WTC11 (cell line): ENCODE measurements at regions not wholly inside any gene's neighbourhood (a gene's known extent, or its start where the extent isn't known, plus 50 kb on each side); places are given as distances from the start of the nearest gene placed in this dataset.

Source experiments
- ATAC-seq: fragments of 200-7000 bp; cut with Tn5 transposase; 2 replicates; pipeline ENCODE4 v1.10.0; 2021; ENCODE audit warnings: mild to moderate bottlenecking, moderate library complexity
- CTCF ChIA-PET: fragments of 300-600 bp; sonication (Branson Sonifier 250); formaldehyde crosslinking; loops from one replicate; lab custom pipeline; 2021; ENCODE audit warnings: antibody characterized with exemption; lab: Charles Lee
- POLR2A ChIA-PET: fragments of 350-600 bp; sonication (Branson Sonifier 250); formaldehyde crosslinking; loops from one replicate; lab custom pipeline; 2021; ENCODE audit warnings: antibody characterized with exemption; lab: Charles Lee
- DNase-seq: peaks from one replicate; pipeline ENCODE4 v3.0.0; 2021; ENCODE audit warnings: low spot score
- H3K27ac Mint-ChIP-seq: 2 replicates; pipeline ENCODE4 v1.8.0; 2021; ENCODE audit warnings: mixed read lengths
- H3K27me3 Mint-ChIP-seq: 2 replicates; pipeline ENCODE4 v1.8.0; 2021; ENCODE audit warnings: low read depth, mild to moderate bottlenecking, moderate library complexity, mixed read lengths
- H3K36me3 Mint-ChIP-seq: 2 replicates; pipeline ENCODE4 v1.8.0; 2021; ENCODE audit warnings: mixed read lengths
- H3K4me1 Mint-ChIP-seq: 2 replicates; pipeline ENCODE4 v1.8.0; 2022; ENCODE audit warnings: mixed read lengths
- H3K4me3 Mint-ChIP-seq: 2 replicates; pipeline ENCODE4 v1.8.0; 2021; ENCODE audit warnings: mild to moderate bottlenecking, moderate library complexity, mixed read lengths
- H3K9me3 Mint-ChIP-seq: 2 replicates; pipeline ENCODE4 v1.8.0; 2021; ENCODE audit warnings: mixed read lengths
- CREM ChIP-seq: sonication (generic); formaldehyde crosslinking; IDR thresholded peaks from 2 replicates; pipeline ENCODE4 v1.8.1; 2022; ENCODE audit warnings: mild to moderate bottlenecking, missing genetic modification reagents, moderate library complexity
- ELF4 ChIP-seq: sonication (generic); formaldehyde crosslinking; IDR thresholded peaks from 2 replicates; pipeline ENCODE4 v1.8.1; 2022; ENCODE audit warnings: low read depth, mild to moderate bottlenecking, moderate library complexity, missing genetic modification reagents
- FOXJ3 ChIP-seq: sonication (generic); formaldehyde crosslinking; IDR thresholded peaks from 2 replicates; pipeline ENCODE4 v1.9.0; 2021; ENCODE audit warnings: missing genetic modification reagents, mild to moderate bottlenecking, borderline replicate concordance
- FOXK1 ChIP-seq: sonication (generic); formaldehyde crosslinking; IDR thresholded peaks from 2 replicates; pipeline ENCODE4 v1.8.0; 2022; ENCODE audit warnings: mild to moderate bottlenecking, moderate library complexity, missing genetic modification reagents
- JAZF1 ChIP-seq: fragments of 250-450 bp; sonication (Bioruptor Pico); IDR thresholded peaks from 2 replicates; pipeline ENCODE4 v1.9.0; 2021; ENCODE audit warnings: moderate library complexity, mild to moderate bottlenecking, inconsistent platforms
- NFE2L1 ChIP-seq: sonication (generic); formaldehyde crosslinking; IDR thresholded peaks from 2 replicates; pipeline ENCODE4 v1.8.1; 2023; ENCODE audit warnings: missing genetic modification reagents
- RORB ChIP-seq: fragments of 250-450 bp; sonication (Bioruptor Pico); IDR thresholded peaks from 2 replicates; pipeline ENCODE4 v1.9.0; 2021; ENCODE audit warnings: mild to moderate bottlenecking
- SMAD3 ChIP-seq: sonication (generic); formaldehyde crosslinking; IDR thresholded peaks from 2 replicates; pipeline ENCODE4 v1.8.0; 2022; ENCODE audit warnings: missing genetic modification reagents, mild to moderate bottlenecking, borderline replicate concordance
- SP1 ChIP-seq: sonication (generic); formaldehyde crosslinking; conservative IDR thresholded peaks from 2 replicates; pipeline ENCODE4 v1.8.1; 2022; ENCODE audit warnings: missing genetic modification reagents
- ZNF138 ChIP-seq: sonication (generic); formaldehyde crosslinking; conservative IDR thresholded peaks from 2 replicates; pipeline ENCODE4 v1.8.1; 2022; ENCODE audit warnings: mild to moderate bottlenecking, moderate library complexity, missing genetic modification reagents
- ZNF396 ChIP-seq: fragments of 250-450 bp; sonication (Bioruptor Pico); IDR thresholded peaks from 2 replicates; pipeline ENCODE4 v1.8.0; 2021; ENCODE audit warnings: mild to moderate bottlenecking, moderate library complexity, borderline replicate concordance
- ZNF423 ChIP-seq: fragments of 250-450 bp; sonication (Bioruptor Pico); IDR thresholded peaks from 2 replicates; pipeline ENCODE4 v2.1.2; 2022; ENCODE audit warnings: mild to moderate bottlenecking, moderate library complexity
- TF ChIP-seq, protein P1 (sequence below): sonication (generic); formaldehyde crosslinking; IDR thresholded peaks from 2 replicates; pipeline ENCODE4 v1.8.1; 2023; ENCODE audit warnings: mild to moderate bottlenecking, missing genetic modification reagents, moderate library complexity
- TF ChIP-seq, protein P2 (sequence below): fragments of 200-600 bp; IDR thresholded peaks from 2 replicates; pipeline ENCODE4 v1.8.0; 2022; ENCODE audit warnings: antibody characterized with exemption
- TF ChIP-seq, protein P3 (sequence below): sonication (generic); formaldehyde crosslinking; IDR thresholded peaks from 2 replicates; pipeline ENCODE4 v1.8.1; 2023; ENCODE audit warnings: mild to moderate bottlenecking, missing genetic modification reagents
- TF ChIP-seq, protein P4 (sequence below): sonication (generic); formaldehyde crosslinking; IDR thresholded peaks from 2 replicates; pipeline ENCODE4 v1.8.1; 2023; ENCODE audit warnings: mild to moderate bottlenecking, missing genetic modification reagents
- TF ChIP-seq, protein P5 (sequence below): fragments of 250-450 bp; sonication (Bioruptor Pico); IDR thresholded peaks from 2 replicates; pipeline ENCODE4 v1.9.0; 2021; ENCODE audit warnings: mild to moderate bottlenecking, borderline replicate concordance

DNA sequence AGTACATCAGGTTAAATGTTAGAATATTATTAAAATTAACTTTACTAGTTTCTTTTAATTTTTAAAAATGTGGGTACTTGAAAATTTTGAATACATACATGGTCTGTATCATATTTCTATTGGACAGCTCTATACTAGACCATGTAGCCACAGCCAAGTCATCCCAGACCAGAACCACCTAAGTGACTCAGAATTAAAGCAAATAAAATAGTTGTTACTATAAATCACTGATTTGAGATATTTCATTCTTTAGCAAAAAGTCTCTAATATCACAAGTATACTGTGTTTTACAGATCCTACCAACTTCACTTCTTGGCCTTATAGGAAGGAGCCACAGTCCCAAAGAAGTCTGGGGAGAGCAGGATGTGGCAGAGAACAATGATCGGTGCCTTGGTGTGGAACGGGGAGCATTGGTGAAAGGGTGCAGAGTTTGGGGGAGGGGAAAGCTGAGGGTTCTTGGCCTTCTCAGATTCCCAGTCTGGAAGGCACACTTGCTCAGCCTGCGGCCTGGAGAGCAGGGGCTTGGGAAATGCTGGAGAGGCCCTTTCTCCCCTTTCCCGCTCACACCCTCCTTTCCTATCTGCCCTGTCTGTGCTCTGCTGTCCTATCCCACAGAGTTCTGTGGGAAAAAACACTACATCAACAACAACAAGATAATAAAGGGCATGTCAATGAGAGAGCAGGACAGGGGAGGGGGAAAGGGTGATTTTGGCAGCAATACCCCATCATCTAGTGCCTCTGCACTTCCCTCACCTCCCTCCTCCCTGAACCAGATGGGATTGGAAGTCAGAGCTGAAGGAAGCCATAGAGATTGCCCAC is 122.1 kb downstream of the NGF start (continued):
- TF ChIP-seq FOXK1: no peak
- TF ChIP-seq FOXJ3: no peak
- TF ChIP-seq ZNF396 (CRISPR knock-in tag): no peak
- no peak for TF ChIP-seq ELF4 (CRISPR knock-in tag)
- TF ChIP-seq NFE2L1 (CRISPR knock-in tag): no peak
- TF ChIP-seq CREM (CRISPR knock-in tag): no peak
- no peak for TF ChIP-seq JAZF1

DNA sequence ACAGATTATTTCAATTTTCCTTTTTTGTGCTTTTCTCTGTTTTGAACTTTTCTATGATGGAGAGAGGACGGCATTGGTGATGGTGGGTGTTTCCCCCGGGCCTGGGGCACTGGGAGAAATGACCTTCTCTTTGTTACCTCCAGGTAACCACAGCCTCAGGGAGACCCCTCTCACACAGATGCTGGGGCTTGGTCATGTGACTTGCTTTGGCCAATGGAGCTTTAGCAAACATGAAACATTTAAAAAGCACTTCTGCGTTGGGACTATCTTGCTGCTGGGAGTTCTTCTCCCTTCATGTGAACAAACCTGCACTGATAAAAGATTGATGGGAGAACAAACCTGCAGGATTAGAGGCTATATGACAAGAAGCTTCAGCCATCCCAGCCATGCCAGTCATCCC is 122.9 kb downstream of the NGF start:
- TF ChIP-seq, protein P1, sequence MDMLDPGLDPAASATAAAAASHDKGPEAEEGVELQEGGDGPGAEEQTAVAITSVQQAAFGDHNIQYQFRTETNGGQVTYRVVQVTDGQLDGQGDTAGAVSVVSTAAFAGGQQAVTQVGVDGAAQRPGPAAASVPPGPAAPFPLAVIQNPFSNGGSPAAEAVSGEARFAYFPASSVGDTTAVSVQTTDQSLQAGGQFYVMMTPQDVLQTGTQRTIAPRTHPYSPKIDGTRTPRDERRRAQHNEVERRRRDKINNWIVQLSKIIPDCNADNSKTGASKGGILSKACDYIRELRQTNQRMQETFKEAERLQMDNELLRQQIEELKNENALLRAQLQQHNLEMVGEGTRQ (CRISPR knock-in tag): peak; percentile 43
- TF ChIP-seq ZNF138 (CRISPR knock-in tag): no peak
- no peak overlapping the region for H3K27ac Mint-ChIP-seq
- no peak overlapping the region for H3K4me3 Mint-ChIP-seq
- ChIA-PET POLR2A (no interaction called here), CTCF (no interaction called here)
- no peaks in the 10 kb centered on the region; the same call in none of the 2 replicates for H3K27me3 Mint-ChIP-seq
- H3K36me3 Mint-ChIP-seq: no peaks in the 10 kb centered on the region
- ATAC-seq (no peak), DNase-seq (no peak)
- H3K4me1 Mint-ChIP-seq: peaks cover 20% of the 10 kb centered on the region
- no peaks in the 10 kb centered on the region for H3K9me3 Mint-ChIP-seq

DNA sequence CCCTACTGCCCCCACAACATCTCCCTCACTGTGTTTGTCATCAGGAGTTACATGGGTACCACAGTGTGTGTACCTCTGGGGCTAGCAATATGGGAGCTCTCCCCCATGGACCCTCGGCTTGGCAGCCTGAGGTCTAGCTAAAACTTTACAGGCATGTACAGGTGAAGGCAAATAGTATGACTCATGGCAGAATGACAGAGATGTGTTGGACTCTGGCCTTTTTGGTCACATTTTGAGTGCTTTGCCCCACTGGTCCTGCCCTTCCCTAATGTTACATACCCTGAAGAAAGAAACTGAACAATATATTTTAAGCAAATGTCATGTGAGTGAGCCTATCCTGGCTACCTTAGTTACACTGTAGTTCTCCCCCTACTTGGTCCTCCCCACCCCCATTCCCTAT is 124.0 kb downstream of the NGF start:
- DNase-seq (no peak), ATAC-seq (no peak)
- POLR2A ChIA-PET: no interaction called here
- no peaks in the 10 kb centered on the region for H3K36me3 Mint-ChIP-seq
- H3K27ac Mint-ChIP-seq: no peak overlapping the region
- H3K4me3 Mint-ChIP-seq: no peak overlapping the region
- H3K9me3 Mint-ChIP-seq: no peaks in the 10 kb centered on the region
- CTCF ChIA-PET: no interaction called here
- peaks cover 11% of the 10 kb centered on the region for H3K4me1 Mint-ChIP-seq
- H3K27me3 Mint-ChIP-seq: no peaks in the 10 kb centered on the region; the same call in none of the 2 replicates
- TF ChIP-seq, protein P2, sequence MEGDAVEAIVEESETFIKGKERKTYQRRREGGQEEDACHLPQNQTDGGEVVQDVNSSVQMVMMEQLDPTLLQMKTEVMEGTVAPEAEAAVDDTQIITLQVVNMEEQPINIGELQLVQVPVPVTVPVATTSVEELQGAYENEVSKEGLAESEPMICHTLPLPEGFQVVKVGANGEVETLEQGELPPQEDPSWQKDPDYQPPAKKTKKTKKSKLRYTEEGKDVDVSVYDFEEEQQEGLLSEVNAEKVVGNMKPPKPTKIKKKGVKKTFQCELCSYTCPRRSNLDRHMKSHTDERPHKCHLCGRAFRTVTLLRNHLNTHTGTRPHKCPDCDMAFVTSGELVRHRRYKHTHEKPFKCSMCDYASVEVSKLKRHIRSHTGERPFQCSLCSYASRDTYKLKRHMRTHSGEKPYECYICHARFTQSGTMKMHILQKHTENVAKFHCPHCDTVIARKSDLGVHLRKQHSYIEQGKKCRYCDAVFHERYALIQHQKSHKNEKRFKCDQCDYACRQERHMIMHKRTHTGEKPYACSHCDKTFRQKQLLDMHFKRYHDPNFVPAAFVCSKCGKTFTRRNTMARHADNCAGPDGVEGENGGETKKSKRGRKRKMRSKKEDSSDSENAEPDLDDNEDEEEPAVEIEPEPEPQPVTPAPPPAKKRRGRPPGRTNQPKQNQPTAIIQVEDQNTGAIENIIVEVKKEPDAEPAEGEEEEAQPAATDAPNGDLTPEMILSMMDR: no peak
- TF ChIP-seq ZNF396 (CRISPR knock-in tag) (no peak), FOXK1 (no peak), ELF4 (CRISPR knock-in tag) (no peak), SMAD3 (CRISPR knock-in tag) (no peak), SP1 (CRISPR knock-in tag) (no peak), RORB (CRISPR knock-in tag) (no peak), ZNF423 (CRISPR knock-in tag) (no peak)
- TF ChIP-seq, protein P3, sequence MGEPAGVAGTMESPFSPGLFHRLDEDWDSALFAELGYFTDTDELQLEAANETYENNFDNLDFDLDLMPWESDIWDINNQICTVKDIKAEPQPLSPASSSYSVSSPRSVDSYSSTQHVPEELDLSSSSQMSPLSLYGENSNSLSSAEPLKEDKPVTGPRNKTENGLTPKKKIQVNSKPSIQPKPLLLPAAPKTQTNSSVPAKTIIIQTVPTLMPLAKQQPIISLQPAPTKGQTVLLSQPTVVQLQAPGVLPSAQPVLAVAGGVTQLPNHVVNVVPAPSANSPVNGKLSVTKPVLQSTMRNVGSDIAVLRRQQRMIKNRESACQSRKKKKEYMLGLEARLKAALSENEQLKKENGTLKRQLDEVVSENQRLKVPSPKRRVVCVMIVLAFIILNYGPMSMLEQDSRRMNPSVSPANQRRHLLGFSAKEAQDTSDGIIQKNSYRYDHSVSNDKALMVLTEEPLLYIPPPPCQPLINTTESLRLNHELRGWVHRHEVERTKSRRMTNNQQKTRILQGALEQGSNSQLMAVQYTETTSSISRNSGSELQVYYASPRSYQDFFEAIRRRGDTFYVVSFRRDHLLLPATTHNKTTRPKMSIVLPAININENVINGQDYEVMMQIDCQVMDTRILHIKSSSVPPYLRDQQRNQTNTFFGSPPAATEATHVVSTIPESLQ (CRISPR knock-in tag): no peak
- TF ChIP-seq, protein P4, sequence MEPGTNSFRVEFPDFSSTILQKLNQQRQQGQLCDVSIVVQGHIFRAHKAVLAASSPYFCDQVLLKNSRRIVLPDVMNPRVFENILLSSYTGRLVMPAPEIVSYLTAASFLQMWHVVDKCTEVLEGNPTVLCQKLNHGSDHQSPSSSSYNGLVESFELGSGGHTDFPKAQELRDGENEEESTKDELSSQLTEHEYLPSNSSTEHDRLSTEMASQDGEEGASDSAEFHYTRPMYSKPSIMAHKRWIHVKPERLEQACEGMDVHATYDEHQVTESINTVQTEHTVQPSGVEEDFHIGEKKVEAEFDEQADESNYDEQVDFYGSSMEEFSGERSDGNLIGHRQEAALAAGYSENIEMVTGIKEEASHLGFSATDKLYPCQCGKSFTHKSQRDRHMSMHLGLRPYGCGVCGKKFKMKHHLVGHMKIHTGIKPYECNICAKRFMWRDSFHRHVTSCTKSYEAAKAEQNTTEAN: no peak
- TF ChIP-seq, protein P5, sequence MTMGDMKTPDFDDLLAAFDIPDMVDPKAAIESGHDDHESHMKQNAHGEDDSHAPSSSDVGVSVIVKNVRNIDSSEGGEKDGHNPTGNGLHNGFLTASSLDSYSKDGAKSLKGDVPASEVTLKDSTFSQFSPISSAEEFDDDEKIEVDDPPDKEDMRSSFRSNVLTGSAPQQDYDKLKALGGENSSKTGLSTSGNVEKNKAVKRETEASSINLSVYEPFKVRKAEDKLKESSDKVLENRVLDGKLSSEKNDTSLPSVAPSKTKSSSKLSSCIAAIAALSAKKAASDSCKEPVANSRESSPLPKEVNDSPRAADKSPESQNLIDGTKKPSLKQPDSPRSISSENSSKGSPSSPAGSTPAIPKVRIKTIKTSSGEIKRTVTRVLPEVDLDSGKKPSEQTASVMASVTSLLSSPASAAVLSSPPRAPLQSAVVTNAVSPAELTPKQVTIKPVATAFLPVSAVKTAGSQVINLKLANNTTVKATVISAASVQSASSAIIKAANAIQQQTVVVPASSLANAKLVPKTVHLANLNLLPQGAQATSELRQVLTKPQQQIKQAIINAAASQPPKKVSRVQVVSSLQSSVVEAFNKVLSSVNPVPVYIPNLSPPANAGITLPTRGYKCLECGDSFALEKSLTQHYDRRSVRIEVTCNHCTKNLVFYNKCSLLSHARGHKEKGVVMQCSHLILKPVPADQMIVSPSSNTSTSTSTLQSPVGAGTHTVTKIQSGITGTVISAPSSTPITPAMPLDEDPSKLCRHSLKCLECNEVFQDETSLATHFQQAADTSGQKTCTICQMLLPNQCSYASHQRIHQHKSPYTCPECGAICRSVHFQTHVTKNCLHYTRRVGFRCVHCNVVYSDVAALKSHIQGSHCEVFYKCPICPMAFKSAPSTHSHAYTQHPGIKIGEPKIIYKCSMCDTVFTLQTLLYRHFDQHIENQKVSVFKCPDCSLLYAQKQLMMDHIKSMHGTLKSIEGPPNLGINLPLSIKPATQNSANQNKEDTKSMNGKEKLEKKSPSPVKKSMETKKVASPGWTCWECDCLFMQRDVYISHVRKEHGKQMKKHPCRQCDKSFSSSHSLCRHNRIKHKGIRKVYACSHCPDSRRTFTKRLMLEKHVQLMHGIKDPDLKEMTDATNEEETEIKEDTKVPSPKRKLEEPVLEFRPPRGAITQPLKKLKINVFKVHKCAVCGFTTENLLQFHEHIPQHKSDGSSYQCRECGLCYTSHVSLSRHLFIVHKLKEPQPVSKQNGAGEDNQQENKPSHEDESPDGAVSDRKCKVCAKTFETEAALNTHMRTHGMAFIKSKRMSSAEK (CRISPR knock-in tag): no peak
